HEK293 (cell line): ENCODE measurements at regions not wholly inside any gene's neighbourhood (a gene's known extent, or its start where the extent isn't known, plus 50 kb on each side); places are given as distances from the start of the nearest gene placed in this dataset.

ENCODE experiments used
- CTCF ChIA-PET: fragments of 350-600 bp; formaldehyde crosslinking; extraction: SDS; loops from one replicate; lab custom pipeline; 2021; ENCODE audit warnings: antibody characterized with exemption; lab: Yijun Ruan, JAX
- POLR2A ChIA-PET: fragments of 300-600 bp; formaldehyde crosslinking; extraction: SDS; loops from one replicate; lab custom pipeline; 2020; ENCODE audit warnings: antibody characterized with exemption, inconsistent platforms; lab: Yijun Ruan, JAX
- H3K27ac ChIP-seq: fragments of 200-500 bp; sonication (Bioruptor generic); 2 replicates; pipeline ENCODE4 v1.5.1; 2014; ENCODE audit warnings: low read depth, low read length, control low read depth, inconsistent platforms; ENCODE audit errors: extremely low read depth
- H3K36me3 ChIP-seq, 2 experiments: fragments of 200-500 bp in 1 of 2; sonication (Bioruptor generic) in 1 of 2; 1 replicate in 1 of 2; 2 replicates in 1 of 2; pipeline ENCODE4 v1.5.1; 2014 to 2017; ENCODE audit warnings: inconsistent platforms in 2 of 2, low read length in 2 of 2; ENCODE audit not compliant: control insufficient read depth in 2 of 2, insufficient read depth in 1 of 2
- H3K4me1 ChIP-seq: fragments of 200-500 bp; sonication (Bioruptor generic); 2 replicates; pipeline ENCODE4 v1.5.1; 2014; ENCODE audit warnings: mild to moderate bottlenecking, low read length, inconsistent platforms; ENCODE audit not compliant: control insufficient read depth, insufficient read depth
- H3K4me3 ChIP-seq: 2 replicates; pipeline ENCODE4 v1.5.1; 2011; ENCODE audit warnings: low read depth, mild to moderate bottlenecking, control low read depth, low read length, moderate library complexity
- H3K9me3 ChIP-seq: fragments of 200-500 bp; sonication (Bioruptor generic); 2 replicates; pipeline ENCODE4 v1.5.1; 2014; ENCODE audit warnings: low read depth, low read length, inconsistent platforms; ENCODE audit not compliant: control insufficient read depth, insufficient read depth
- BCL11A ChIP-seq: fragments of 450-650 bp; formaldehyde crosslinking; IDR thresholded peaks from 2 replicates; pipeline ENCODE4 v1.5.1; 2016; ENCODE audit warnings: low read depth, missing biosample characterization, missing genetic modification characterization
- GFI1B ChIP-seq: fragments of 450-650 bp; formaldehyde crosslinking; IDR thresholded peaks from 2 replicates; pipeline ENCODE4 v1.5.1; 2016; ENCODE audit warnings: missing biosample characterization, missing genetic modification characterization
- GLI2 ChIP-seq: fragments of 450-650 bp; formaldehyde crosslinking; IDR thresholded peaks from 2 replicates; pipeline ENCODE4; 2017; ENCODE audit warnings: missing biosample characterization, missing genetic modification characterization, low read depth, borderline replicate concordance
- HIC1 ChIP-seq: fragments of 450-650 bp; formaldehyde crosslinking; IDR thresholded peaks from 2 replicates; pipeline ENCODE4 v1.5.1; 2016; ENCODE audit warnings: missing biosample characterization, missing genetic modification characterization
- HOXC10 ChIP-seq: sonication (generic); formaldehyde crosslinking; IDR thresholded peaks from 2 replicates; pipeline ENCODE4 v1.8.1; 2023; ENCODE audit warnings: mild to moderate bottlenecking, missing genetic modification reagents
- OSR2 ChIP-seq: fragments of 450-650 bp; formaldehyde crosslinking; IDR thresholded peaks from 2 replicates; pipeline ENCODE4 v1.5.1; 2016; ENCODE audit warnings: missing biosample characterization, missing genetic modification characterization
- ZBTB21 ChIP-seq: fragments of 450-650 bp; formaldehyde crosslinking; IDR thresholded peaks from 2 replicates; pipeline ENCODE4 v1.5.1; 2017; ENCODE audit warnings: missing biosample characterization, missing genetic modification characterization
- ZBTB7A ChIP-seq: fragments of 450-650 bp; formaldehyde crosslinking; IDR thresholded peaks from 2 replicates; pipeline ENCODE4 v1.5.1; 2016; ENCODE audit warnings: low read depth, missing biosample characterization, missing genetic modification characterization
- ZNF133 ChIP-seq: fragments of 450-650 bp; formaldehyde crosslinking; IDR thresholded peaks from 2 replicates; pipeline ENCODE4 v1.5.1; 2016; ENCODE audit warnings: missing biosample characterization, missing genetic modification characterization
- ZNF138 ChIP-seq: fragments of 450-650 bp; formaldehyde crosslinking; IDR thresholded peaks from 2 replicates; pipeline ENCODE4 v1.5.1; 2016; ENCODE audit warnings: missing biosample characterization, missing genetic modification characterization, borderline replicate concordance
- ZNF146 ChIP-seq: fragments of 450-650 bp; formaldehyde crosslinking; IDR thresholded peaks from 2 replicates; pipeline ENCODE4 v1.5.1; 2016; ENCODE audit warnings: missing biosample characterization, missing genetic modification characterization
- ZNF2 ChIP-seq: fragments of 450-650 bp; formaldehyde crosslinking; IDR thresholded peaks from 2 replicates; pipeline ENCODE4 v1.5.1; 2016; ENCODE audit warnings: missing biosample characterization, missing genetic modification characterization
- ZNF302 ChIP-seq: fragments of 450-650 bp; formaldehyde crosslinking; IDR thresholded peaks from 2 replicates; pipeline ENCODE4 v1.5.1; 2016; ENCODE audit warnings: missing biosample characterization, missing genetic modification characterization, low read depth
- ZNF324 ChIP-seq: fragments of 450-650 bp; formaldehyde crosslinking; IDR thresholded peaks from 2 replicates; pipeline ENCODE4 v1.5.1; 2016; ENCODE audit warnings: missing biosample characterization, missing genetic modification characterization
- ZNF350 ChIP-seq: fragments of 450-650 bp; formaldehyde crosslinking; IDR thresholded peaks from 2 replicates; pipeline ENCODE4 v1.5.0; 2017; ENCODE audit warnings: missing biosample characterization, mild to moderate bottlenecking, missing genetic modification characterization
- ZNF404 ChIP-seq: fragments of 450-650 bp; formaldehyde crosslinking; IDR thresholded peaks from 2 replicates; pipeline ENCODE4 v1.5.1; 2017; ENCODE audit warnings: missing biosample characterization, missing genetic modification characterization
- ZNF433 ChIP-seq: fragments of 450-650 bp; formaldehyde crosslinking; IDR thresholded peaks from 2 replicates; pipeline ENCODE4 v1.5.1; 2016; ENCODE audit warnings: missing biosample characterization, missing genetic modification characterization, low read depth
- ZNF521 ChIP-seq: fragments of 450-650 bp; formaldehyde crosslinking; IDR thresholded peaks from 2 replicates; pipeline ENCODE4 v1.5.1; 2017; ENCODE audit warnings: missing biosample characterization, mild to moderate bottlenecking, missing genetic modification characterization
- ZNF530 ChIP-seq: fragments of 450-650 bp; formaldehyde crosslinking; IDR thresholded peaks from 2 replicates; pipeline ENCODE4 v1.5.1; 2016; ENCODE audit warnings: low read depth, missing biosample characterization, missing genetic modification characterization
- ZNF549 ChIP-seq: fragments of 450-650 bp; IDR thresholded peaks from 2 replicates; pipeline ENCODE4 v1.5.1; 2018; ENCODE audit warnings: missing biosample characterization, missing genetic modification characterization, mild to moderate bottlenecking, inconsistent platforms, moderate library complexity
- ZNF670 ChIP-seq: fragments of 450-650 bp; formaldehyde crosslinking; IDR thresholded peaks from 2 replicates; pipeline ENCODE4 v1.5.1; 2016; ENCODE audit warnings: missing biosample characterization, missing genetic modification characterization, low read depth
- ZNF792 ChIP-seq: fragments of 450-650 bp; formaldehyde crosslinking; IDR thresholded peaks from 2 replicates; pipeline ENCODE4 v1.5.1; 2016; ENCODE audit warnings: missing biosample characterization, missing genetic modification characterization
- ZNF830 ChIP-seq: fragments of 450-650 bp; IDR thresholded peaks from 2 replicates; pipeline ENCODE4 v1.5.0; 2018; ENCODE audit warnings: missing biosample characterization, missing genetic modification characterization, low read depth, mild to moderate bottlenecking, moderate library complexity
- ZNF837 ChIP-seq: fragments of 450-650 bp; formaldehyde crosslinking; IDR thresholded peaks from 2 replicates; pipeline ENCODE4 v1.5.1; 2016; ENCODE audit warnings: missing biosample characterization, missing genetic modification characterization
- ZSCAN23 ChIP-seq: fragments of 450-650 bp; formaldehyde crosslinking; IDR thresholded peaks from 2 replicates; pipeline ENCODE4 v1.5.1; 2016; ENCODE audit warnings: missing biosample characterization, missing genetic modification characterization
- ZSCAN30 ChIP-seq: fragments of 450-650 bp; IDR thresholded peaks from 2 replicates; pipeline ENCODE4 v1.5.1; 2018; ENCODE audit warnings: missing biosample characterization, mild to moderate bottlenecking, missing genetic modification characterization, moderate library complexity
- ZSCAN4 ChIP-seq: fragments of 450-650 bp; formaldehyde crosslinking; IDR thresholded peaks from 2 replicates; pipeline ENCODE4 v1.5.1; 2017; ENCODE audit warnings: missing biosample characterization, missing genetic modification characterization

GRCh38 chr12:128137140-128137539 lies 129.8 kb upstream of the TMEM132C start:
- TF ChIP-seq ZNF670 (tag by site-specific recombination) (no peak), ZSCAN30 (no peak), ZNF521 (tag by site-specific recombination) (no peak), ZNF530 (tag by site-specific recombination) (no peak), HOXC10 (CRISPR knock-in tag) (no peak), ZNF792 (no peak), ZNF404 (no peak), ZNF2 (no peak), GLI2 (tag by site-specific recombination) (no peak), ZNF324 (tag by site-specific recombination) (no peak), ZBTB21 (no peak), BCL11A (tag by site-specific recombination) (no peak), OSR2 (tag by site-specific recombination) (no peak)
- Histone ChIP-seq H3K36me3 (no peaks in the 10 kb centered on the region), H3K9me3 (no peaks in the 10 kb centered on the region), H3K27ac (no peak overlapping the region), H3K4me3 (no peak overlapping the region), H3K4me1 (no peaks in the 10 kb centered on the region)
- POLR2A ChIA-PET, result no interaction called here
- CTCF ChIA-PET, result interaction anchor here (0.6 kb wide), 1 partner anchor 507 kb away, joined by 3 read pairs; no protein-coding TSS in a partner anchor

GRCh38 chr12:128138125-128138524 lies 128.8 kb upstream of the TMEM132C start:
- CTCF ChIA-PET, result no interaction called here
- no peak overlapping the region for H3K27ac ChIP-seq
- no peak overlapping the region for H3K4me3 ChIP-seq
- H3K4me1 ChIP-seq, result no peaks in the 10 kb centered on the region
- TF ChIP-seq ZBTB21 (no peak), ZSCAN4 (tag by site-specific recombination) (no peak), ZNF830 (tag by site-specific recombination) (no peak), ZNF133 (no peak), ZSCAN23 (tag by site-specific recombination) (no peak), ZNF138 (tag by site-specific recombination) (no peak), HOXC10 (CRISPR knock-in tag) (no peak), ZNF837 (no peak), ZNF146 (tag by site-specific recombination) (no peak), ZNF549 (tag by site-specific recombination) (no peak), GFI1B (tag by site-specific recombination) (no peak), HIC1 (tag by site-specific recombination) (no peak)
- TF ChIP-seq, all 188 proteins: peak for 0
- POLR2A ChIA-PET, result no interaction called here
- Histone ChIP-seq H3K9me3 (no peaks in the 10 kb centered on the region), H3K36me3 (no peaks in the 10 kb centered on the region)

- H3K4me1 ChIP-seq, result no peaks in the 10 kb centered on the region
- no peak overlapping the region for H3K27ac ChIP-seq
- ChIA-PET CTCF (no interaction called here), POLR2A (no interaction called here)
- H3K4me3 ChIP-seq, result no peak overlapping the region
- no peaks in the 10 kb centered on the region for H3K36me3 ChIP-seq
- H3K9me3 ChIP-seq, result no peaks in the 10 kb centered on the region
- no peak for TF ChIP-seq ZNF350 (tag by site-specific recombination)
- no peak for TF ChIP-seq ZBTB7A (tag by site-specific recombination)
- no peak for TF ChIP-seq ZNF302 (tag by site-specific recombination)
- no peak for TF ChIP-seq ZNF433 (tag by site-specific recombination)
- TF ChIP-seq, all 188 proteins: peak for 0
Observed at GRCh38 chr12:128140551-128140950, 126.4 kb upstream of the TMEM132C start.
